IMR-90 (cell line): ENCODE measurements at regions not wholly inside any gene's neighbourhood (a gene's known extent, or its start where the extent isn't known, plus 50 kb on each side); places are given as distances from the start of the nearest gene placed in this dataset.

Source experiments
- ATAC-seq: fragments of 200-7000 bp; cut with Tn5 transposase; 2 replicates; pipeline ENCODE4 v1.9.1; 2020; ENCODE audit warnings: low read depth, mild to moderate bottlenecking, moderate library complexity
- BruUV-seq: library from RNA; stranded (reverse); fragments of 400-500 nt; replicated peaks from 2 replicates; lab custom pipeline; 2021; lab: Mats Ljungman, UMichigan
- CTCF ChIA-PET: fragments of 300-600 bp; formaldehyde crosslinking; extraction: SDS; loops from one replicate; lab custom pipeline; 2021; ENCODE audit warnings: antibody characterized with exemption; lab: Yijun Ruan, JAX
- POLR2A ChIA-PET: fragments of 300-600 bp; sonication (Branson Sonifier 250); formaldehyde crosslinking; loops from one replicate; lab custom pipeline; 2022; ENCODE audit warnings: antibody characterized with exemption; ENCODE audit not compliant: unreplicated experiment; lab: Charles Lee
- DNase-seq: peaks from one replicate; pipeline ENCODE4 v3.0.0; 2013
- H2AFZ ChIP-seq: replicated peaks from 2 replicates; pipeline ENCODE3; 2013; ENCODE audit warnings: low read length, mild to moderate bottlenecking; ENCODE audit not compliant: poor library complexity
- H2AK5ac ChIP-seq: 2 replicates; pipeline ENCODE4 v1.6.1; 2013; ENCODE audit warnings: low read depth, low read length, inconsistent platforms
- H2AK9ac ChIP-seq: replicated peaks from 2 replicates; pipeline ENCODE3; 2013; ENCODE audit warnings: mild to moderate bottlenecking, low read depth, low read length, moderate library complexity; ENCODE audit not compliant: poor library complexity
- H2BK120ac ChIP-seq: 2 replicates; pipeline ENCODE4 v1.6.1; 2013; ENCODE audit warnings: low read depth, low read length, inconsistent platforms
- H2BK15ac ChIP-seq: 3 replicates; pipeline ENCODE4 v1.6.1; 2013; ENCODE audit warnings: low read depth, low read length, inconsistent platforms
- H2BK20ac ChIP-seq: 2 replicates; pipeline ENCODE4 v1.6.1; 2013; ENCODE audit warnings: low read depth, mild to moderate bottlenecking, inconsistent platforms, low read length, moderate library complexity
- H2BK5ac ChIP-seq: 2 replicates; pipeline ENCODE4 v1.6.1; 2013; ENCODE audit warnings: mild to moderate bottlenecking, low read depth, low read length, inconsistent platforms; ENCODE audit not compliant: poor library complexity, severe bottlenecking
- H3K14ac ChIP-seq: replicated peaks from 2 replicates; pipeline ENCODE4 v1.6.1; 2013; ENCODE audit warnings: low read depth, low read length, inconsistent platforms
- H3K18ac ChIP-seq: 2 replicates; pipeline ENCODE4 v1.6.1; 2013; ENCODE audit warnings: low read depth, low read length, control low read depth
- H3K23ac ChIP-seq: 2 replicates; pipeline ENCODE4 v1.6.1; 2013; ENCODE audit warnings: low read depth, low read length, inconsistent platforms
- H3K27ac ChIP-seq: 2 replicates; pipeline ENCODE4 v1.5.1; 2013; ENCODE audit warnings: mild to moderate bottlenecking, control low read depth, low read length; ENCODE audit not compliant: insufficient read depth
- H3K27me3 ChIP-seq: 2 replicates; pipeline ENCODE4 v1.6.1; 2013; ENCODE audit warnings: low read length; ENCODE audit not compliant: control insufficient read depth, insufficient read depth
- H3K36me3 ChIP-seq: 2 replicates; pipeline ENCODE4 v1.6.1; 2013; ENCODE audit warnings: low read length, mixed read lengths; ENCODE audit not compliant: control insufficient read depth, insufficient read depth
- H3K4ac ChIP-seq: 2 replicates; pipeline ENCODE4 v1.6.1; 2013; ENCODE audit warnings: low read depth, low read length, inconsistent platforms
- H3K4me1 ChIP-seq: 2 replicates; pipeline ENCODE4 v1.6.1; 2013; ENCODE audit warnings: low read length, mixed read lengths; ENCODE audit not compliant: control insufficient read depth, insufficient read depth
- H3K4me2 ChIP-seq: 2 replicates; pipeline ENCODE4 v1.6.1; 2013; ENCODE audit warnings: low read depth, mild to moderate bottlenecking, control low read depth, low read length, moderate library complexity
- H3K4me3 ChIP-seq: 2 replicates; pipeline ENCODE4 v1.5.1; 2013; ENCODE audit warnings: low read depth, mild to moderate bottlenecking, control low read depth, low read length, moderate library complexity; ENCODE audit not compliant: insufficient read depth
- H3K56ac ChIP-seq: 2 replicates; pipeline ENCODE4 v1.6.1; 2013; ENCODE audit warnings: low read length, inconsistent platforms; ENCODE audit not compliant: insufficient read depth; ENCODE audit errors: extremely low read depth
- H3K79me1 ChIP-seq, 2 experiments: 2 replicates each; pipeline ENCODE4 v1.6.1; 2013; ENCODE audit warnings: low read length in 2 of 2, inconsistent platforms in 1 of 2, low read depth in 1 of 2
- H3K9ac ChIP-seq: 2 replicates; pipeline ENCODE4 v1.6.1; 2013; ENCODE audit warnings: low read depth, low read length, control low read depth
- H3K9me1 ChIP-seq: 2 replicates; pipeline ENCODE4 v1.6.1; 2013; ENCODE audit warnings: low read length, inconsistent platforms; ENCODE audit not compliant: insufficient read depth
- H3K9me3 ChIP-seq: 2 replicates; pipeline ENCODE4 v1.6.1; 2013; ENCODE audit warnings: low read length; ENCODE audit not compliant: control insufficient read depth, insufficient read depth
- H4K20me1 ChIP-seq: 2 replicates; pipeline ENCODE4 v1.6.1; 2013; ENCODE audit warnings: low read length, inconsistent platforms; ENCODE audit not compliant: insufficient read depth
- H4K5ac ChIP-seq: 2 replicates; pipeline ENCODE4 v1.6.1; 2013; ENCODE audit warnings: mild to moderate bottlenecking, low read depth, low read length, control low read depth
- H4K8ac ChIP-seq, 2 experiments: 2 replicates each; pipeline ENCODE4 v1.6.1; 2013; ENCODE audit warnings: low read depth in 2 of 2, low read length in 2 of 2, control low read depth in 1 of 2, inconsistent platforms in 1 of 2
- H4K91ac ChIP-seq: 2 replicates; pipeline ENCODE4 v1.6.1; 2013; ENCODE audit warnings: low read depth, low read length, inconsistent platforms; ENCODE audit not compliant: insufficient read depth
- BHLHE40 ChIP-seq: fragments of 150-350 bp; IDR thresholded peaks from 2 replicates; pipeline ENCODE4 v1.6.1; 2016; ENCODE audit warnings: mild to moderate bottlenecking, low read depth, low read length
- CEBPB ChIP-seq: IDR thresholded peaks from 2 replicates; pipeline ENCODE4 v1.6.1; 2012; ENCODE audit warnings: low read depth, low read length, improper control_type of control experiment
- CHD1 ChIP-seq: IDR thresholded peaks from 2 replicates; pipeline ENCODE4 v1.6.1; 2012; ENCODE audit warnings: low read depth, low read length, improper control_type of control experiment
- MAFK ChIP-seq: IDR thresholded peaks from 2 replicates; pipeline ENCODE4 v1.6.1; 2012; ENCODE audit warnings: low read depth, low read length, improper control_type of control experiment
- MAZ ChIP-seq: IDR thresholded peaks from 2 replicates; pipeline ENCODE4 v1.6.1; 2012; ENCODE audit warnings: low read depth, mild to moderate bottlenecking, low read length, improper control_type of control experiment, moderate library complexity, borderline replicate concordance
- NFE2L2 ChIP-seq: fragments of 150-350 bp; IDR thresholded peaks from 2 replicates; pipeline ENCODE4 v1.6.1; 2016; ENCODE audit warnings: low read depth, mild to moderate bottlenecking, low read length
- POLR2A ChIP-seq: IDR thresholded peaks from 2 replicates; pipeline ENCODE4 v1.6.1; 2012; ENCODE audit warnings: mild to moderate bottlenecking, low read depth, low read length
- RCOR1 ChIP-seq: IDR thresholded peaks from 2 replicates; pipeline ENCODE4 v1.6.1; 2012; ENCODE audit warnings: mild to moderate bottlenecking, low read length, improper control_type of control experiment; ENCODE audit not compliant: insufficient replicate concordance
- RFX5 ChIP-seq: IDR thresholded peaks from 2 replicates; pipeline ENCODE4 v1.8.0; 2012; ENCODE audit warnings: low read depth, mild to moderate bottlenecking, low read length, moderate library complexity
- SMC3 ChIP-seq: fragments of 150-350 bp; IDR thresholded peaks from 2 replicates; pipeline ENCODE4 v1.6.1; 2016; ENCODE audit warnings: low read depth, mild to moderate bottlenecking, antibody characterized with exemption, low read length, moderate library complexity
- WGBS, 2 experiments: methylation state at CpG; one replicate each; pipeline versions ENCODE4 v1.1.5 to v1.1.7; 2013; ENCODE audit warnings: missing lambda C conversion rate in 2 of 2; ENCODE audit not compliant: insufficient read length in 1 of 2; ENCODE audit errors: extremely low coverage in 2 of 2; 5-methylcytosine and 5-hydroxymethylcytosine counted together
- dilution Hi-C: fragments of 300-500 bp; cut with HindIII; formaldehyde crosslinking; loops from one replicate; pipeline ENCODE4 v1.14.3; 2018; ENCODE audit warnings: low sequenced_read_pairs; ENCODE audit not compliant: unreplicated experiment
- in situ Hi-C: fragments of 300-500 bp; cut with MboI; formaldehyde crosslinking; loops from 3 replicates; pipeline ENCODE4 v1.14.3; 2019; ENCODE audit warnings: low sequenced_read_pairs, inconsistent platforms, mixed read lengths
- intact Hi-C: fragments of 100-400 bp; cut with micrococcal nuclease; formaldehyde crosslinking; loops from 2 replicates; pipeline ENCODE4 v1.10.0; 2022
- TF ChIP-seq, protein P1 (sequence below): fragments of 150-350 bp; IDR thresholded peaks from 2 replicates; pipeline ENCODE4 v1.6.1; 2016; ENCODE audit warnings: low read depth, mild to moderate bottlenecking, low read length, moderate library complexity, borderline replicate concordance

GRCh38 chr6:81987293-81987692 lies 234.8 kb upstream of the TENT5A start:
- H4K20me1 ChIP-seq: no peaks in the 10 kb centered on the region
- no peak overlapping the region for H3K4me3 ChIP-seq
- BruUV-seq: no TSS peak
- no peaks in the 10 kb centered on the region for H3K9me3 ChIP-seq
- H2AK9ac ChIP-seq: no peak overlapping the region
- no peak overlapping the region for H4K8ac ChIP-seq
- POLR2A ChIA-PET: no interaction called here
- CTCF ChIA-PET: no interaction called here
- intact Hi-C loops: no loop called here
- no peaks in the 10 kb centered on the region for H3K36me3 ChIP-seq
- WGBS, 2 experiments: no CpG with 5 or more reads among the region's 3 CpGs
- no peaks in the 10 kb centered on the region for H3K9me1 ChIP-seq
- no peak for ATAC-seq
- no peak overlapping the region for H3K27ac ChIP-seq
- no peak overlapping the region for H2BK20ac ChIP-seq
- H3K4me1 ChIP-seq: peaks cover 2% of the 10 kb centered on the region; the same call in 1 of the 2 replicates
- no peak overlapping the region for H3K14ac ChIP-seq
- dilution Hi-C loops: no loop called here
- H3K23ac ChIP-seq: no peak overlapping the region
- H2BK15ac ChIP-seq: no peak overlapping the region
- H3K56ac ChIP-seq: no peak overlapping the region
- no peak overlapping the region for H4K5ac ChIP-seq
- H3K27me3 ChIP-seq: no peaks in the 10 kb centered on the region
- H3K18ac ChIP-seq: no peak overlapping the region
- no peak overlapping the region for H2BK5ac ChIP-seq
- no peak overlapping the region for H2AK5ac ChIP-seq
- no peak for DNase-seq
- no peak overlapping the region for H3K9ac ChIP-seq
- H4K91ac ChIP-seq: no peak overlapping the region
- no peak overlapping the region for H3K4ac ChIP-seq
- TF ChIP-seq CHD1 (no peak), RFX5 (no peak), MAFK (no peak), RCOR1 (no peak), BHLHE40 (no peak), SMC3 (no peak), MAZ (no peak), CEBPB (no peak), NFE2L2 (no peak), POLR2A (no peak)
- TF ChIP-seq, protein P1, sequence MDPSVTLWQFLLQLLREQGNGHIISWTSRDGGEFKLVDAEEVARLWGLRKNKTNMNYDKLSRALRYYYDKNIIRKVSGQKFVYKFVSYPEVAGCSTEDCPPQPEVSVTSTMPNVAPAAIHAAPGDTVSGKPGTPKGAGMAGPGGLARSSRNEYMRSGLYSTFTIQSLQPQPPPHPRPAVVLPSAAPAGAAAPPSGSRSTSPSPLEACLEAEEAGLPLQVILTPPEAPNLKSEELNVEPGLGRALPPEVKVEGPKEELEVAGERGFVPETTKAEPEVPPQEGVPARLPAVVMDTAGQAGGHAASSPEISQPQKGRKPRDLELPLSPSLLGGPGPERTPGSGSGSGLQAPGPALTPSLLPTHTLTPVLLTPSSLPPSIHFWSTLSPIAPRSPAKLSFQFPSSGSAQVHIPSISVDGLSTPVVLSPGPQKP: no peak
- no peak overlapping the region for H3K4me2 ChIP-seq
- in situ Hi-C loops: no loop called here
- no peak overlapping the region for H2AFZ ChIP-seq
- no peaks in the 10 kb centered on the region for H3K79me1 ChIP-seq
- no peak overlapping the region for H2BK120ac ChIP-seq
